SK-N-MC (cell line): ENCODE measurements at regions not wholly inside any gene's neighbourhood (a gene's known extent, or its start where the extent isn't known, plus 50 kb on each side); places are given as distances from the start of the nearest gene placed in this dataset.

Source experiments
- DNase-seq: peaks from one replicate; pipeline ENCODE4 v3.0.0-alpha.2; 2011; ENCODE audit warnings: low read depth, low spot score
- H3K27ac ChIP-seq: fragments of 200-600 bp; sonication (generic); 2 replicates; pipeline ENCODE4 v1.5.1; 2016; ENCODE audit warnings: mixed run types
- H3K36me3 ChIP-seq: fragments of 200-600 bp; sonication (generic); 2 replicates; pipeline ENCODE4 v1.6.1; 2017; ENCODE audit warnings: antibody characterized with exemption, low read length, mixed read lengths; ENCODE audit not compliant: insufficient read depth
- H3K4me3 ChIP-seq: fragments of 200-600 bp; sonication (generic); 2 replicates; pipeline ENCODE4 v1.5.1; 2016
- H3K9ac ChIP-seq: fragments of 200-600 bp; sonication (generic); 2 replicates; pipeline ENCODE4 v1.8.0; 2017; ENCODE audit warnings: mixed run types, mixed read lengths; ENCODE audit not compliant: insufficient read length
- H3K9me3 ChIP-seq: fragments of 200-600 bp; sonication (generic); 2 replicates; pipeline ENCODE4 v1.6.1; 2017; ENCODE audit warnings: low read depth, mild to moderate bottlenecking, antibody characterized with exemption, low read length, moderate library complexity, mixed read lengths
- EZH2 ChIP-seq: fragments of 200-600 bp; sonication (generic); IDR thresholded peaks from one replicate; pipeline ENCODE4 v1.6.1; 2017; ENCODE audit warnings: antibody characterized with exemption
- FOXP2 ChIP-seq: optimal IDR thresholded peaks from 2 replicates; pipeline ENCODE3; 2011; ENCODE audit warnings: mild to moderate bottlenecking, moderate library complexity; ENCODE audit not compliant: insufficient read depth; ENCODE audit errors: extremely low read length, control extremely low read depth
- POLR2AphosphoS5 ChIP-seq: IDR thresholded peaks from 2 replicates; pipeline ENCODE4 v1.6.1; 2012; ENCODE audit warnings: mild to moderate bottlenecking, low read depth, low read length, borderline replicate concordance

- Histone ChIP-seq H3K27ac (no peak overlapping the region), H3K36me3 (no peaks in the 10 kb centered on the region), H3K9me3 (no peaks in the 10 kb centered on the region), H3K4me3 (no peak overlapping the region), H3K9ac (no peak overlapping the region)
- TF ChIP-seq EZH2 (no peak), FOXP2 (no peak), POLR2AphosphoS5 (no peak)
- DNase-seq, result no peak
Measured at GRCh38 chr13:53200498-53201453, 172.2 kb downstream of the OLFM4 start.

- Histone ChIP-seq H3K27ac (no peak overlapping the region), H3K36me3 (no peaks in the 10 kb centered on the region), H3K9ac (no peak overlapping the region), H3K9me3 (no peaks in the 10 kb centered on the region), H3K4me3 (no peak overlapping the region)
- no peak for TF ChIP-seq POLR2AphosphoS5
- TF ChIP-seq EZH2, result no peak
- TF ChIP-seq FOXP2, result no peak
- no peak for DNase-seq
Measured at GRCh38 chr13:53201454-53202225, 173.0 kb downstream of the OLFM4 start.

- TF ChIP-seq EZH2, result no peak
- TF ChIP-seq POLR2AphosphoS5, result no peak
- TF ChIP-seq FOXP2, result no peak
- Histone ChIP-seq H3K9ac (no peak overlapping the region), H3K27ac (no peak overlapping the region), H3K36me3 (no peaks in the 10 kb centered on the region), H3K4me3 (no peak overlapping the region), H3K9me3 (no peaks in the 10 kb centered on the region)
- DNase-seq, result no peak
Measured at GRCh38 chr13:53204598-53204997, 176.0 kb downstream of the OLFM4 start.

GRCh38 chr13:53206455-53206854 lies 177.8 kb downstream of the OLFM4 start:
- Histone ChIP-seq H3K27ac (no peak overlapping the region), H3K36me3 (no peaks in the 10 kb centered on the region), H3K9ac (no peak overlapping the region), H3K9me3 (no peaks in the 10 kb centered on the region), H3K4me3 (no peak overlapping the region)
- no peak for TF ChIP-seq FOXP2
- TF ChIP-seq EZH2, result no peak
- TF ChIP-seq POLR2AphosphoS5, result no peak
- no peak for DNase-seq

- Histone ChIP-seq H3K27ac (no peak overlapping the region), H3K36me3 (no peaks in the 10 kb centered on the region), H3K9me3 (no peaks in the 10 kb centered on the region), H3K9ac (no peak overlapping the region), H3K4me3 (no peak overlapping the region)
- no peak for DNase-seq
- TF ChIP-seq POLR2AphosphoS5, result no peak
- TF ChIP-seq EZH2, result no peak
- no peak for TF ChIP-seq FOXP2
Measured at GRCh38 chr13:53207556-53207955, 178.9 kb downstream of the OLFM4 start.

- no peaks in the 10 kb centered on the region for H3K36me3 ChIP-seq
- no peak for DNase-seq
- no peak overlapping the region for H3K9ac ChIP-seq
- no peak overlapping the region for H3K4me3 ChIP-seq
- no peak overlapping the region for H3K27ac ChIP-seq
- no peaks in the 10 kb centered on the region for H3K9me3 ChIP-seq
- no peak for TF ChIP-seq POLR2AphosphoS5
- no peak for TF ChIP-seq EZH2
- no peak for TF ChIP-seq FOXP2
Measured at GRCh38 chr13:53214433-53214832, 185.8 kb downstream of the OLFM4 start.

- Histone ChIP-seq H3K9me3 (no peaks in the 10 kb centered on the region), H3K4me3 (no peak overlapping the region), H3K36me3 (no peaks in the 10 kb centered on the region), H3K27ac (no peak overlapping the region), H3K9ac (no peak overlapping the region)
- DNase-seq, result no peak
- no peak for TF ChIP-seq EZH2
- no peak for TF ChIP-seq FOXP2
Measured at GRCh38 chr13:53215563-53215962, 186.9 kb downstream of the OLFM4 start.

- H3K9me3 ChIP-seq, result no peaks in the 10 kb centered on the region
- no peak overlapping the region for H3K27ac ChIP-seq
- TF ChIP-seq POLR2AphosphoS5 (no peak), FOXP2 (no peak), EZH2 (no peak)
- H3K36me3 ChIP-seq, result no peaks in the 10 kb centered on the region
- no peak for DNase-seq
- no peak overlapping the region for H3K4me3 ChIP-seq
- no peak overlapping the region for H3K9ac ChIP-seq
Measured at GRCh38 chr13:53216773-53217172, 188.2 kb downstream of the OLFM4 start.
